HepG2 (cell line): ENCODE measurements at regions not wholly inside any gene's neighbourhood (a gene's known extent, or its start where the extent isn't known, plus 50 kb on each side); places are given as distances from the start of the nearest gene placed in this dataset.

Experiments used
- ERF ChIP-seq: IDR thresholded peaks from 2 replicates; pipeline ENCODE4 v1.6.1; 2018; ENCODE audit warnings: missing biosample characterization, missing genetic modification reagents
- NFKBIZ ChIP-seq: IDR thresholded peaks from 2 replicates; pipeline ENCODE4 v1.6.1; 2018; ENCODE audit warnings: missing genetic modification reagents, missing compliant biosample characterization
- PHF21A ChIP-seq: sonication (generic); formaldehyde crosslinking; IDR thresholded peaks from 2 replicates; pipeline ENCODE4 v1.5.0; 2020; ENCODE audit warnings: mild to moderate bottlenecking, missing genetic modification reagents
- PLRG1 ChIP-seq: fragments of 450-650 bp; conservative IDR thresholded peaks from 2 replicates; pipeline ENCODE4 v1.6.1; 2016
- RCOR2 ChIP-seq: IDR thresholded peaks from 2 replicates; pipeline ENCODE4 v1.6.1; 2016; ENCODE audit warnings: missing biosample characterization, missing genetic modification reagents
- SALL2 ChIP-seq: sonication (generic); formaldehyde crosslinking; IDR thresholded peaks from 2 replicates; pipeline ENCODE4 v1.8.1; 2023; ENCODE audit warnings: mild to moderate bottlenecking, missing genetic modification reagents, inconsistent platforms
- SP4 ChIP-seq: sonication (generic); formaldehyde crosslinking; IDR thresholded peaks from 2 replicates; pipeline ENCODE4 v1.8.1; 2023; ENCODE audit warnings: mild to moderate bottlenecking, missing genetic modification reagents
- SPEN ChIP-seq: sonication (generic); formaldehyde crosslinking; IDR thresholded peaks from 2 replicates; pipeline ENCODE4 v1.5.1; 2020; ENCODE audit warnings: low read depth, mild to moderate bottlenecking, missing genetic modification reagents
- ZFP37 ChIP-seq: sonication (generic); formaldehyde crosslinking; IDR thresholded peaks from 2 replicates; pipeline ENCODE4 v1.4.0; 2020; ENCODE audit warnings: missing genetic modification reagents, borderline replicate concordance
- ZFP62 ChIP-seq: sonication (generic); formaldehyde crosslinking; IDR thresholded peaks from 2 replicates; pipeline ENCODE4 v1.4.0; 2020; ENCODE audit warnings: missing genetic modification reagents
- ZFYVE20 ChIP-seq: sonication (generic); formaldehyde crosslinking; IDR thresholded peaks from 2 replicates; pipeline ENCODE4 v1.8.0; 2023; ENCODE audit warnings: low read depth, mild to moderate bottlenecking, moderate library complexity, missing genetic modification reagents, borderline replicate concordance
- ZNF225 ChIP-seq: sonication (generic); formaldehyde crosslinking; IDR thresholded peaks from 2 replicates; pipeline ENCODE4 v1.4.0; 2020; ENCODE audit warnings: mild to moderate bottlenecking, missing genetic modification reagents
- ZNF317 ChIP-seq: sonication (generic); formaldehyde crosslinking; IDR thresholded peaks from 2 replicates; pipeline ENCODE4 v1.5.0; 2020; ENCODE audit warnings: mild to moderate bottlenecking, missing genetic modification reagents
- ZNF382 ChIP-seq: sonication (generic); formaldehyde crosslinking; IDR thresholded peaks from 2 replicates; pipeline ENCODE4 v1.5.0; 2020; ENCODE audit warnings: missing genetic modification reagents, mild to moderate bottlenecking, borderline replicate concordance
- ZNF512B ChIP-seq: sonication (generic); formaldehyde crosslinking; IDR thresholded peaks from 2 replicates; pipeline ENCODE4 v1.5.1; 2020; ENCODE audit warnings: missing genetic modification reagents, mild to moderate bottlenecking, borderline replicate concordance
- ZNF567 ChIP-seq: sonication (generic); formaldehyde crosslinking; IDR thresholded peaks from 2 replicates; pipeline ENCODE4 v1.8.1; 2023; ENCODE audit warnings: mild to moderate bottlenecking, missing genetic modification reagents, borderline replicate concordance
- ZNF713 ChIP-seq: sonication (generic); formaldehyde crosslinking; IDR thresholded peaks from 2 replicates; pipeline ENCODE4 v1.4.0; 2020; ENCODE audit warnings: mild to moderate bottlenecking, missing genetic modification reagents
- ZSCAN22 ChIP-seq: sonication (generic); formaldehyde crosslinking; IDR thresholded peaks from 2 replicates; pipeline ENCODE4 v1.4.0; 2020; ENCODE audit warnings: mild to moderate bottlenecking, missing genetic modification reagents
- TF ChIP-seq, protein P1 (sequence below): sonication (generic); formaldehyde crosslinking; IDR thresholded peaks from 2 replicates; pipeline ENCODE4 v1.5.0; 2020; ENCODE audit warnings: mild to moderate bottlenecking, missing genetic modification reagents, borderline replicate concordance
- TF ChIP-seq, protein P2 (sequence below): sonication (generic); formaldehyde crosslinking; conservative IDR thresholded peaks from 2 replicates; pipeline ENCODE4 v1.8.0; 2022; ENCODE audit warnings: missing genetic modification reagents

GRCh38 chr1:157240495-157241184 is 102.4 kb upstream of the ETV3 start (continued):
- TF ChIP-seq, protein P1, sequence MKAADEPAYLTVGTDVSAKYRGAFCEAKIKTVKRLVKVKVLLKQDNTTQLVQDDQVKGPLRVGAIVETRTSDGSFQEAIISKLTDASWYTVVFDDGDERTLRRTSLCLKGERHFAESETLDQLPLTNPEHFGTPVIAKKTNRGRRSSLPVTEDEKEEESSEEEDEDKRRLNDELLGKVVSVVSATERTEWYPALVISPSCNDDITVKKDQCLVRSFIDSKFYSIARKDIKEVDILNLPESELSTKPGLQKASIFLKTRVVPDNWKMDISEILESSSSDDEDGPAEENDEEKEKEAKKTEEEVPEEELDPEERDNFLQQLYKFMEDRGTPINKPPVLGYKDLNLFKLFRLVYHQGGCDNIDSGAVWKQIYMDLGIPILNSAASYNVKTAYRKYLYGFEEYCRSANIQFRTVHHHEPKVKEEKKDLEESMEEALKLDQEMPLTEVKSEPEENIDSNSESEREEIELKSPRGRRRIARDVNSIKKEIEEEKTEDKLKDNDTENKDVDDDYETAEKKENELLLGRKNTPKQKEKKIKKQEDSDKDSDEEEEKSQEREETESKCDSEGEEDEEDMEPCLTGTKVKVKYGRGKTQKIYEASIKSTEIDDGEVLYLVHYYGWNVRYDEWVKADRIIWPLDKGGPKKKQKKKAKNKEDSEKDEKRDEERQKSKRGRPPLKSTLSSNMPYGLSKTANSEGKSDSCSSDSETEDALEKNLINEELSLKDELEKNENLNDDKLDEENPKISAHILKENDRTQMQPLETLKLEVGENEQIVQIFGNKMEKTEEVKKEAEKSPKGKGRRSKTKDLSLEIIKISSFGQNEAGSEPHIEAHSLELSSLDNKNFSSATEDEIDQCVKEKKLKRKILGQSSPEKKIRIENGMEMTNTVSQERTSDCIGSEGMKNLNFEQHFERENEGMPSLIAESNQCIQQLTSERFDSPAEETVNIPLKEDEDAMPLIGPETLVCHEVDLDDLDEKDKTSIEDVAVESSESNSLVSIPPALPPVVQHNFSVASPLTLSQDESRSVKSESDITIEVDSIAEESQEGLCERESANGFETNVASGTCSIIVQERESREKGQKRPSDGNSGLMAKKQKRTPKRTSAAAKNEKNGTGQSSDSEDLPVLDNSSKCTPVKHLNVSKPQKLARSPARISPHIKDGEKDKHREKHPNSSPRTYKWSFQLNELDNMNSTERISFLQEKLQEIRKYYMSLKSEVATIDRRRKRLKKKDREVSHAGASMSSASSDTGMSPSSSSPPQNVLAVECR (CRISPR knock-in tag) = peak; percentile 53; the same call in 1 of the 2 replicates
- TF ChIP-seq ZNF567 (no peak; the same call in 1 of the 2 replicates), SPEN (peak; percentile 57; the same call in 1 of the 2 replicates), SP4 (CRISPR knock-in tag) (0 out of 2 replicates have a peak, but pooled peaks have one; percentile 14), ZSCAN22 (no peak), NFKBIZ (CRISPR knock-in tag) (peak; percentile 96), SALL2 (CRISPR knock-in tag) (peak; percentile 48; the same call in 1 of the 2 replicates), ZNF382 (CRISPR knock-in tag) (no peak), ZNF713 (CRISPR knock-in tag) (no peak), RCOR2 (CRISPR knock-in tag) (peak; percentile 99), PLRG1 (no peak), ZNF317 (CRISPR knock-in tag) (peak; percentile 86; the same call in 1 of the 2 replicates), ZNF512B (no peak), ZNF225 (CRISPR knock-in tag) (no peak), ZFP37 (CRISPR knock-in tag) (no peak), PHF21A (CRISPR knock-in tag) (peak; percentile 91), ZFP62 (CRISPR knock-in tag) (no peak), ERF (CRISPR knock-in tag) (peak; percentile 80), ZFYVE20 (CRISPR knock-in tag) (no peak)
- TF ChIP-seq, protein P2, sequence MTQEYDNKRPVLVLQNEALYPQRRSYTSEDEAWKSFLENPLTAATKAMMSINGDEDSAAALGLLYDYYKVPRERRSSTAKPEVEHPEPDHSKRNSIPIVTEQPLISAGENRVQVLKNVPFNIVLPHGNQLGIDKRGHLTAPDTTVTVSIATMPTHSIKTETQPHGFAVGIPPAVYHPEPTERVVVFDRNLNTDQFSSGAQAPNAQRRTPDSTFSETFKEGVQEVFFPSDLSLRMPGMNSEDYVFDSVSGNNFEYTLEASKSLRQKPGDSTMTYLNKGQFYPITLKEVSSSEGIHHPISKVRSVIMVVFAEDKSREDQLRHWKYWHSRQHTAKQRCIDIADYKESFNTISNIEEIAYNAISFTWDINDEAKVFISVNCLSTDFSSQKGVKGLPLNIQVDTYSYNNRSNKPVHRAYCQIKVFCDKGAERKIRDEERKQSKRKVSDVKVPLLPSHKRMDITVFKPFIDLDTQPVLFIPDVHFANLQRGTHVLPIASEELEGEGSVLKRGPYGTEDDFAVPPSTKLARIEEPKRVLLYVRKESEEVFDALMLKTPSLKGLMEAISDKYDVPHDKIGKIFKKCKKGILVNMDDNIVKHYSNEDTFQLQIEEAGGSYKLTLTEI (CRISPR knock-in tag) = no peak
